Right kidney (tissue), 1 donor: ENCODE measurements at regions not wholly inside any gene's neighbourhood (a gene's known extent, or its start where the extent isn't known, plus 50 kb on each side); places are given as distances from the start of the nearest gene placed in this dataset.
A peak's percentile ranks its signal among the peaks of the same experiment; 100 is the strongest.

Experiments
- DNase-seq: peaks from one replicate; pipeline ENCODE4 v3.0.0-alpha.2; 2016

GRCh38 chr5:4837489-4838058 is 302.6 kb upstream of the ADAMTS16 start:
- DNase-seq, result no peak

- DNase-seq, result no peak
Observed at GRCh38 chr5:4845221-4845620, 294.9 kb upstream of the ADAMTS16 start.

GRCh38 chr5:4847766-4848165 is 292.4 kb upstream of the ADAMTS16 start:
- no peak for DNase-seq

DNA sequence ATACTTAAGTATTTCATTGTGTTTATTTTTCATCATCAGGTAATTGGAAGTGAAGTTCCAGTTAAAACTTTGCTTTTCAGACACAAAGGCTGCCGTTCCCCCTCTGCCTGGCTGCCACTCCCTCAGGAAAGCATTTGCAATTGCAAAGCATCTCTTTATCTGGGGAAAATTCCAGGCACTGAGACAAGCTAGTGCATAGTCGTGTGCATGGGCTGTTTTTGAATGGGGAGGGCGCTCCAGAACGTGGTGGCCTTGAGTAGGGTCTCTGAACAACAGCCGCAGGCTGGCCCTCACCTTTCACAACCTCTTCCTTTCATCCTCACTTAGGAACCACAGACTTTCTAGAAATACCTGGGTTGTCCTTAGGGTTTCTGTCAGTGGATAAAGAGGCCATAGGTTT is 285.1 kb upstream of the ADAMTS16 start:
- no peak for DNase-seq

- no peak for DNase-seq
Observed at GRCh38 chr5:4855880-4856279, 284.2 kb upstream of the ADAMTS16 start.

DNA sequence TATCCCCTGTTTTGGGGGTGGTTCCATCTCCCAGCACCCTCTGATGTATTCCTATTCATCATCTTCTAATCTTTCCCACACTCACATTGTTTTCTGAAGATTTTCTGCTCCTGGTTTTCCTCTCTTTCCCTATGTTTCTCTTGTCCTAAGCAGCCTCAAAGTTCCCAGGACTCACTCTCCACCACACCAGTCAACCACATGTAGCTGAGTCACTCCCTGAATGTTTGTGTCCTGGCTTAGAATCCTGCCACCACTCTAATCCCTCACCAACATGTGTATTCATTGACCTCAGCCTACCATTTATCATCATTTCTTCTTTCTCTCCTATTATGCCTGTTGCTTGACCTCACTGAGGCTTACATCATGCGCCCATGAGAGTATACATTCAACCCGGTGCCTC is 282.4 kb upstream of the ADAMTS16 start:
- DNase-seq, result no peak

DNA sequence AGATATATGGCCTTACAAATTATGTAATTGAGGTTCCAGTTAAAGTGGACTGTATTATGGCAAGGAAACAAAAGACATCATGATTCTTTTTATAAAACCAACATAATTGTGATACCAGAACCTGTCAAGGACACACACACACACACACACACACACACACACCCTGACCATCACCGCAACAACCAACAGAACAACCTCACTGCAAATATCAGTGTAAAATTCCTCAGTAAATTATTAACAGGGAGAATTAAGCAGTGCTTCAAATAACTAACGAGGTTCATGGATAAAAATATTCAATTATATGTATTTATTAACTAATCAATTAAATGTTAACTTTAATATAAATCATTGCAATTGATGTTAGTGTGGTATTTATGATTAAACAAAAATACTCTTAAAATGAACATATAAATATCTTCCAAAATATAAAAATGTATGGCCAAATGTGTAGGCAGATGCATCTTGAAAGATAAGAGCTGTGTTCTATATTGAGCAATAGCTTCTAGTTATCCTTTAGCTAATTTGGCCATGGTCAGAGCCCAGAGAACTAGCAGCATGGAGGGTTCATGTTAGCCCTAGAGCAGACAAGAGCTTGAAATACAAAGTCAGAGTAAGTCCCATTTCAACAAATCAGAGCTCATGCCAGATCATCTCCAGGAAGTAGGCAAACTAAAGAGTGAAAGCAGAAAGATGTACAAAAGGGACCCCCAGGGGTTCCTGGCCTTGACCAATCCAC is 280.5 kb upstream of the ADAMTS16 start:
- no peak for DNase-seq

DNA sequence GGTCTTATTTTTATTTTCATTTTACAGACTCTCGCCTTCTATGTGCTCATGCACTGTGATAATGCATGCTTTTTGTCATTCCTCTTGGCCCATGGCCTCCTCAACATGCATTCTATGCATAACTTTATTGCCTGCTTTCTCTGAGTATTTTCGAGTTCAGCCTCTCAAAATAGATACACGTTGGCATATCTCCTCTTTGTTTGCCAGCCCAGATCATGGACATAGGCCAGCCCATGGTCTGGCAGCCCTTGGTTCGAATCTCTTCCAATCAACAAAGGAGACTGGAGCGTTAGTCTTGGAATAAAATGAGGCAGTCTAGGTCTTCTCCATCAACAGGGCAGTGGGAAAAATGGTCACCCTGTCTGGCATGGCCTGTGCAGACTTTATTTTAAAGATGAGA is 279.5 kb upstream of the ADAMTS16 start:
- DNase-seq, result no peak

DNA sequence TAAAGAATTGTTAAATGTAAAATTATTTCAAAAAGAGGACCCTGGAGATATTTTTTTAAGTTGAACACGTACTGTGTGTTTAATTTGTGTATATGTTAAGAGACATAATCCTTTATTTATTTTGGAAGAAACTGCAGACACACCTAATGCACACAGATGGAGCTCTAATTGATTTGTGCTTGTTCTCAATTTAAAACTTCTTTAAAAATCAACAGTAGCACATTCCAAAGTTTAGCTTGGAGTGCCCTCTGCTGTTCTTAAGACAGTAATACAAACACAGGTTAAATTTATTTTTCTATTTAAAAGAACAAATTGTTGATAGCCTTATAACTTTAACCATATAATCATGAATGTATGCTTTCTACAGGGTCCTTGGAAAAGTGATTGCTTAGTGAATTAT is 277.6 kb upstream of the ADAMTS16 start:
- DNase-seq, result no peak

DNA sequence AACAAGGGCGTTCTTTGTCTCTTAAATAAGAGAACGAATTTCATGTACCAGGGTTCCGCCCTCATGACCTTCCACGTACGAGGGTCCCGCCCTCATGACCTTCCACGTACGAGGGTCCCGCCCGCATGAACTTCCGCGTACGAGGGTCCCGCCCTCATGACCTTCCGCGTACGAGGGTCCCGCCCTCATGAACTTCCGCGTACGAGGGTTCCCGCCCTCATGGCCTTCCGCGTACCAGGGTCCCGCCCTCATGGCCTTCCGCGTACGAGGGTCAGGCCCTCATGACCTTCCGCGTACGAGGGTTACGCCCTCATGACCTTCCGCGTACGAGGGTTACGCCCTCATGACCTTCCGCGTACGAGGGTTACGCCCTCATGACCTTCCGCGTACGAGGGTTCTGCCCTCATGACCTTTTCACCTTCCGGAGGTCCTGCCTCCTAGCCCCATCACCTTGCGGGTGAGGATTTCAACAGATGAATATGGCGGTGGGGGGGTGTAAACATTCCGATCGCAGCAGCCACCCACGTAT is 273.9 kb upstream of the ADAMTS16 start:
- DNase-seq, result no peak

GRCh38 chr5:4866817-4867216 is 273.3 kb upstream of the ADAMTS16 start:
- DNase-seq, result no peak

- DNase-seq, result no peak
Observed at GRCh38 chr5:4868140-4868735, 271.9 kb upstream of the ADAMTS16 start.

DNA sequence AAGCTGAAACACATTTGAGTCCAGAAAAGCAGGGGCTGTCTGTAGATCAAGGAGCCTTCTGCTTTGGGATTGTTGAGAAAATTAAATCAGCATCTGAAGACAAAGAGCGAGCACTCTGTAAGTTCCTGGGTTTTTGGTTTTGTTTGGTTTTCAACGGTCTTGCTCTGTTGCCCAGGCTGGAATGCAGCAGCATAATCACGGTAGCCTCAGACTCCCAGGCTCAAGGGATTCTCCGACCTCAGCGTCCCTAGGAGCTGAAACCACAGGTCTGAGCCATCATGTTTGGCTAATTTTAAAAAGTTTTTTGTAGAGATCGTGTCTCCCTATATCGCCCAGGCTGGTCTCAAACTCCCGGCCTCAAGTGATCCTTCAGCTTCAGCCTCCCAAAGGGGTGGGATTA is 266.5 kb upstream of the ADAMTS16 start:
- no peak for DNase-seq

GRCh38 chr5:4874097-4874496 is 266.0 kb upstream of the ADAMTS16 start:
- no peak for DNase-seq

GRCh38 chr5:4875942-4876341 is 264.2 kb upstream of the ADAMTS16 start:
- DNase-seq, result no peak

DNA sequence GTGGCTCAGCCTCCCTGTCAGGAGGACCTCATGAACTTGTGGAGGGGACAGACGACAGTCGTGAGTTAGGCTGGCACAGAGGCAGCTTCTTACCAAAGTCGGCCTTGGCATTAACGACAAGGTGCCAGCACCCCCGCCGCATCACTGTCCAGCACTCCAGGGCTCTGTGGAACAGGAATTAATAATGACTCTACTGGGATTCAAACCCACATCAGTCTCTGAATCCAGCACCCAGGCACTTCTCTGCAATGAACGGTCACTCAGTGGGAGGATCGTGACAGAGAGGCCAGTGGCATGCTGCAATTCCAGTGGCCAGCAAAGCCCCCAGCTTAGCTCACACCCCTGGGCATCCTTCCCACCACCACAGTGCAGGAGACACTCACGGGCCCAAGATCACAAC is 263.3 kb upstream of the ADAMTS16 start:
- DNase-seq, result no peak

DNA sequence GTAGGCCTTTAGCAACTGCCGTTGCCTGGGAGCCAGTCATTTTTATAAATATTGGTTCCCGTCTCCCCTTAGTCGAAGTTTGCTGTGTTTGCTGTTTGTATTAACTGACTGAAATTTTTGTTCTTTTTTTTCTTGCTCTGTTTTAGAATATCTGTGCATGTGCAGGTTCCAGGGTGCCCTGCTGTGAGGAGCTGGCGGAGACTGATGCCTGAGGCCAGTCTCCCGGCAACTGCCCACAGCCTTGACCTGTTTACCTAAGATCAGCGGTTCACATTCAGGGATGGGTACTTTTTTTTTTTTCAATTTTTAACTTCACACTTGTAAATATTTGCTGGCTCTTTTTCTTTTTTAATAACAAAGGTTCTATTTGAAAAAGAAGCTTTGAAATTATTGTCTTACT is 262.6 kb upstream of the ADAMTS16 start:
- DNase-seq, result no peak

DNA sequence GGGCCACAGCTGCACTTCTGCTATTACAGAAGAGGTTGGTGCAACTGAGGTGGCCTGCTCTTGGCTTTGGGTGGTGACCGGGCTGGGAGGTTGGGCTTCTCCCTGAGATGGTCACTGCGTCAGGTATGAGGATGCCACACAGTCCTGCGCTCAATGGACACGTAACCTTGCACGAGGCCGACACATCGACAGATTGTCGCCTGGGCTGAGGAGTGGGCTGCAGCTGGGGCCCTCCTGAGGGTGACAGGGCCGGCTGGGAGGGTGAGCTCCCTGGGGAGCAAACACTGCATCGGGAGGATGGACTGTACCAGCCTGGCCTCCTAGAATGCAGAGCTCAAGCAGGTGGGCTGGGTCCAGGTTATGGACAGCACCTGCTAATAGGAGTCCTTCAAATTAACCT is 261.1 kb upstream of the ADAMTS16 start:
- no peak for DNase-seq

GRCh38 chr5:4879693-4880303 is 260.3 kb upstream of the ADAMTS16 start:
- peak; percentile 63 for DNase-seq

GRCh38 chr5:4880304-4880741 is 259.8 kb upstream of the ADAMTS16 start:
- peak; percentile 26 for DNase-seq

DNA sequence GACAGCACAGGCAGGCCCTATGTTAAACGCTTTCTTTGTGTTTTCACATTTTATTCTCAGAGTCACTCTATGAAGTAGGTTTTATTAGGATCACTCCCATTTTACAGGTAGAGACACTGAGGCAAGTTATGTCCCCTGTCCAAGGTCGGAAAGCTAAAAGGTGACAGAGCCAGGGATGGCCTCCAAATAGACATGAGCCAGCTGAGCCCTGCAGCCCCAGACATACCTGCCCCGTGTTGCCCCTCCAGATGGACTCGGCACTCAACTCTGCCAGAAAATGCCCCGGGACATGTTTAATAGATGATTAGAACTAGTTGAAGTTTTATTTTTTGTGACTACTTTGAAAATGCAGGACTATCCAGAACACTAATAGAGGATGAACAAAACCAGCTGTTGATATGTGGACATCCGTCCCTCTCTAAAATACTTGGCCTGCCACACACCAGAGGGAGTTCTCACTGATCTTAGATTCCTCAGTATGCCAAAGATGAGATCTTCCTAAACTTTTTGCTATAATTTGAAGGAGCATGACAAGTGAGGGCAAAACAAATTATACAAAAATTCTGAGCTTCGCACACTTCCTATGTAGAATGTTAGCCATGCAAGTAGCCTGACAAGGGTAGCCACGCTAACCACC is 258.6 kb upstream of the ADAMTS16 start:
- no peak for DNase-seq

- DNase-seq, result no peak
Observed at GRCh38 chr5:4882186-4882585, 257.9 kb upstream of the ADAMTS16 start.

GRCh38 chr5:4883360-4883759 is 256.8 kb upstream of the ADAMTS16 start:
- DNase-seq, result no peak
